ENCODE measurements at regions not wholly inside any gene's neighbourhood (a gene's known extent, or its start where the extent isn't known, plus 50 kb on each side); places are given as distances from the start of the nearest gene placed in this dataset.

GRCh38 chr13:80462037-80462436 is 121.1 kb upstream of the SPRY2 start:
- no peak for TF ChIP-seq CTCF (IDR thresholded peaks at IDR 0.05)
- TF ChIP-seq EP300 (IDR thresholded peaks at IDR 0.05) = no peak
- no peak for TF ChIP-seq POLR2AphosphoS5 (IDR thresholded peaks at IDR 0.05)

All from upper lobe of left lung (tissue), 4 donors.